BLaER1 treated with 17β-estradiol and CSF1 and Interleukin-3, amounts not matched to agents 10 nM and 100 nM (cell line): ENCODE measurements at regions not wholly inside any gene's neighbourhood (a gene's known extent, or its start where the extent isn't known, plus 50 kb on each side); places are given as distances from the start of the nearest gene placed in this dataset.

ENCODE experiments used
- H3K27ac ChIP-seq, 11 experiments: shearing (Covaris generic); formaldehyde crosslinking; 2 replicates each; pipeline ENCODE4 v1.8.1; 2022
- H3K27me3 ChIP-seq, 11 experiments: shearing (Covaris generic); formaldehyde crosslinking; 2 replicates each; pipeline ENCODE4 v1.8.1; 2022
- H3K36me3 ChIP-seq, 11 experiments: shearing (Covaris generic); formaldehyde crosslinking; 2 replicates each; pipeline ENCODE4 v1.8.1; 2022
- H3K4me1 ChIP-seq, 10 experiments: shearing (Covaris generic); formaldehyde crosslinking; 2 replicates each; pipeline ENCODE4 v1.8.1; 2022
- H3K4me2 ChIP-seq, 11 experiments: shearing (Covaris generic); formaldehyde crosslinking; 2 replicates each; pipeline ENCODE4 v1.8.1; 2022
- H3K4me3 ChIP-seq, 10 experiments: shearing (Covaris generic); formaldehyde crosslinking; 2 replicates each; pipeline ENCODE4 v1.8.1; 2022
- H3K9ac ChIP-seq, 11 experiments: shearing (Covaris generic); formaldehyde crosslinking; 2 replicates each; pipeline ENCODE4 v1.8.1; 2022
- H3K9me3 ChIP-seq, 11 experiments: shearing (Covaris generic); formaldehyde crosslinking; replicated peaks in 1 of 11; 2 replicates each; pipeline ENCODE4 v1.8.1; 2022
- H4K20me1 ChIP-seq, 11 experiments: shearing (Covaris generic); formaldehyde crosslinking; 2 replicates each; pipeline ENCODE4 v1.8.1; 2022
- Cebpa-rat ChIP-seq, 11 experiments: shearing (Covaris generic); IDR thresholded peaks; 2 replicates each; pipeline ENCODE4 v1.8.1; 2022

DNA sequence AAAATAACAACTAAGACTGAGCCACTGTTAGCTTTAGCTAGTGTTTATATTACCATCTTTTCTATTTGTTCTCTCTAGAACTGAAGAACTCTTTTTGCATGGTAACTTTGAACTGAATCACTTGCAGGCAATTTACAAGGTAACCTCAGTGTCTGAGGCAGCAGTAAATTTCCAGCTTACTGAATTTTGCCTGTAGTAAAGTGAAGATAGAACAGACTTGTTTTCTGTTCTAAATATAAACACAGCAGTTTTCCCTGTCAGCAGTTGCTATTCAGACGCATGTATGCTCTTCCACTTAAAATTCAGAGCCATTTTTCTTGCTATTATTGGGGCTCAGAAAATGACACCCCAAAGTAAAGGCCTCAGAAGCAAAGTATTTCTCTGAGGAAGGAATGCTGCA, 974.0 kb upstream of the GJE1 start:
- Histone ChIP-seq H3K9me3 (no peaks in the 10 kb centered on the region), H3K36me3 (no peaks in the 10 kb centered on the region), H4K20me1 (no peaks in the 10 kb centered on the region), H3K9ac (no peak overlapping the region), H3K4me2 (no peak overlapping the region), H3K27ac (no peak overlapping the region), H3K4me3 (no peak overlapping the region), H3K27me3 (no peaks in the 10 kb centered on the region), H3K4me1 (0 out of 20 replicates have a peak, but pooled peaks cover 0 to 3% (median 0%) of the 10 kb centered on the region in 10 experiments)
- no peak for TF ChIP-seq Cebpa-rat (IDR thresholded peaks at IDR 0.05)

DNA sequence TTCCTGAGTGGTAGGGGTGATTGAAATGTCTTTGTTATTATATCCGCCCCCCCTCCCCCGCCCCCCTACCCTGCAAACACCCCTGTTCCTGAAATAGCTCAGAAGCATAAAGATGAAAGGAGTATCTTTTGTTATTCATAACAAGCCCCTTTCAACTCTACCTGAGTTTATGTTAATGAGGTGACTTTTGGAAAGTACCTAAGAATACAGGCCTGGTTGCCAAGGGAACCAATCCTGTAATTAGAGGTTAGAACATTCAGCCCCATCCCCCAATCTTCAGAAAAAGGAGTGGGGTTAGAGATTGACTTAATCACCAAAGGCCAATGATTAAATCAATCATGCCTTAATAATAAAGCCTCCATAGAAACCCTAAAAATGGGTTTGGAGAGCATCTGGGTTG, 979.2 kb upstream of the GJE1 start:
- Histone ChIP-seq H3K27ac (no peak overlapping the region), H3K9me3 (peaks cover 0 to 2% (median 0%) of the 10 kb centered on the region in 11 experiments; a peak in 2 of 22 replicates), H4K20me1 (no peaks in the 10 kb centered on the region), H3K27me3 (no peaks in the 10 kb centered on the region), H3K4me2 (no peak overlapping the region), H3K36me3 (no peaks in the 10 kb centered on the region), H3K4me3 (no peak overlapping the region), H3K4me1 (no peaks in the 10 kb centered on the region), H3K9ac (no peak overlapping the region)
- TF ChIP-seq Cebpa-rat (IDR thresholded peaks at IDR 0.05): no peak

DNA sequence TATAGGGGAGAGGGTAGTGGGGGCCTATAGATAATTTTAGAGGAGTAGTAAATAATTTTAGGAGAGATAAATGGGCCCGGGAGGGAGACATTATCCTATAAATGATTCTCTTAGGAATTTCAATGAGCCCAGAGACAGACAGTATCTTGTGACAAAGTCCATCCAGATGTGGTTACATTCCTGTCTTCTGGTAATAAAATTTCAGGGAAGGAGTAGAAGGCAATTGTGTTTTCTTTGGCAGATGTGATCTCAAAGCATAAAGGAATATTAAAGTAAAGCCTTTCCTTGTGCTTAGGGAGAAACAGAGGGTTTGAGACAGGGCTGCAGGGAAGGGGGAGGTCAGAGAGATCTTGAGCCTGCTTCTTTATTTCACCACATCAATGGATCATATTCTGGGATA, 979.8 kb upstream of the GJE1 start:
- no peaks in the 10 kb centered on the region for H4K20me1 ChIP-seq
- no peaks in the 10 kb centered on the region for H3K27me3 ChIP-seq
- H3K27ac ChIP-seq: no peak overlapping the region
- peaks cover 0 to 6% (median 0%) of the 10 kb centered on the region in 11 experiments; a peak in 2 of 22 replicates for H3K9me3 ChIP-seq
- H3K9ac ChIP-seq: no peak overlapping the region
- no peaks in the 10 kb centered on the region for H3K4me1 ChIP-seq
- no peaks in the 10 kb centered on the region for H3K36me3 ChIP-seq
- no peak overlapping the region for H3K4me2 ChIP-seq
- H3K4me3 ChIP-seq: no peak overlapping the region
- no peak for TF ChIP-seq Cebpa-rat (IDR thresholded peaks at IDR 0.05)

DNA sequence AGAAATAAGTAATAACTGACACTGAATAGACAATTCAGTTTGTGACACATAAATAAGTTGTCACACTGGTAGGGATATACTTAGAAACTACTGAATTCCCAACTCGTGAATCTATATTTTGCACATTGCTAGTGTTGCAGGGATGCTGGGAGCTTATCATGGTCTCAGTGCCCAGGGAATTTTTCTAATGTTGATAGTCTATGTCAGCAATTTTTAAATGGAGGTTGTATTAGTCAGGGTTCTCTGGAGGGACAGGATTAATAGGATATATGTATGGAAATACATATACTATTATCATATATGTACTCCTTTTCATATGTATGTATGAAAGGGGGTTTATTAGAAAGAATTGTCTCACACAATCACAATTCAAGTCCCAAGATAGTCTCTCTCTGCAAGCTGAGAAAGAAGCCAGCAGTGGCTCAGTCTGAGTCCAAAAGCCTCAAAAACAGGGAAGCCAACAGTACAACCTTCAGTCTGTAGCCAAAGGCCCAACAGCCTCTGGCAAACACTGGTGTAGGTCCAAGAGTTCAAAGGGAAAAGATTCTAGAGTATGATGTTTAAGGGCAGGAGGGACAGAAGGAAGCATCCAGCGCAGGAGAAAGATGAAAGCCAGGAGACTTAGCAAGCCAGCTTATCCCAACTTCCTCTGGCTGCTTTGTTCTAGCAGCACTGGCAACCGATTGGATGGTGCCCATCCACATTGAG, 980.9 kb upstream of the GJE1 start:
- Histone ChIP-seq H3K9ac (no peak overlapping the region), H3K4me3 (no peak overlapping the region), H3K4me1 (no peaks in the 10 kb centered on the region), H3K27me3 (no peaks in the 10 kb centered on the region), H3K36me3 (no peaks in the 10 kb centered on the region), H3K4me2 (no peak overlapping the region), H4K20me1 (no peaks in the 10 kb centered on the region), H3K27ac (no peak overlapping the region), H3K9me3 (peaks cover 0 to 6% (median 0%) of the 10 kb centered on the region in 11 experiments; a peak in 2 of 22 replicates)
- no peak for TF ChIP-seq Cebpa-rat (IDR thresholded peaks at IDR 0.05)

DNA sequence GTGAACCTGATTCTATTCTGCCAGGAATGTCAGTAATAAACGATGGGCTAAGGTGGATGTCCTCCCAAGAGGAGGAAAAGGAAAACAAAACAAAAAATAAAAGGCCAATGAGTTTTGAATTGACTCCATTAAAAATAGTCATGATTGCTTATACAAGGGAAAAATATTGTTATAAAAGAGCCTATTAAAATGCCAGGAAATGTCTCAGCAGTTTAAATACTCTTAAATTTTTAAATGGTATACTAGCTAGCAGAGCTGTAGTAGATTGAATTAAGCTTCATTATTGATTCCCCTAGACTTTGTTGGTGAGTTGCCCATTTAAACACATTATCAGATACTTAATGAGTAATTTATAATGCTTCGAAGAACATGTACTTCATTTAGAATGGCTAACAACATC, 990.9 kb upstream of the GJE1 start:
- no peak overlapping the region for H3K27ac ChIP-seq
- no peaks in the 10 kb centered on the region for H4K20me1 ChIP-seq
- no peaks in the 10 kb centered on the region for H3K27me3 ChIP-seq
- H3K4me3 ChIP-seq: no peak overlapping the region
- H3K36me3 ChIP-seq: no peaks in the 10 kb centered on the region
- peaks cover 0 to 14% (median 0%) of the 10 kb centered on the region in 10 experiments; a peak in 5 of 20 replicates for H3K4me1 ChIP-seq
- no peak overlapping the region for H3K9ac ChIP-seq
- TF ChIP-seq Cebpa-rat (IDR thresholded peaks at IDR 0.05): no peak
- H3K9me3 ChIP-seq: no peaks in the 10 kb centered on the region
- H3K4me2 ChIP-seq: no peak overlapping the region

DNA sequence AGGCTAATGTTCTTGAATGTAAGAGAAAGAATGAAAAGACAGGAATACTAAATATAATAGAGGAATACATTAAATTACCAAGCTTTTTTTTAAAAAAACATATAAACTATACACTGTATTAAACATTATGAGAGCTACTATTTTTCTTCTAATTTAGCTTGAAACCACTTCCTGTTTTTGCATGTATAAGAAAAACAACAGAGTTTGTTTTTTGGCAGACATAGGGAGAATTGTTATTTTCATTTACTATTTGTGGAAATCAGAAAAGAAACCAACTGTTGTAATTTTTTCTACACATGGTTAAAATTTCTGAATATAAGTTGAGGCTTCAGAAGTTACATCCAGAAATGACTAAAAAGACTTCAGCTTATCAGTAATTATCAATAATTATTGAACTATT, 991.8 kb upstream of the GJE1 start:
- Histone ChIP-seq H3K36me3 (no peaks in the 10 kb centered on the region), H3K9me3 (no peaks in the 10 kb centered on the region), H3K4me2 (peak overlapping the region in 3 of 11 experiments; percentile 12 to 37 (median 33); a peak in 4 of 22 replicates), H3K4me3 (no peak overlapping the region), H3K27me3 (no peaks in the 10 kb centered on the region), H4K20me1 (no peaks in the 10 kb centered on the region), H3K9ac (no peak overlapping the region), H3K4me1 (peaks cover 0 to 14% (median 0%) of the 10 kb centered on the region in 10 experiments; a peak in 5 of 20 replicates), H3K27ac (peak overlapping the region in 1 of 11 experiments; percentile 7; a peak in 2 of 22 replicates)
- no peak for TF ChIP-seq Cebpa-rat (IDR thresholded peaks at IDR 0.05)

DNA sequence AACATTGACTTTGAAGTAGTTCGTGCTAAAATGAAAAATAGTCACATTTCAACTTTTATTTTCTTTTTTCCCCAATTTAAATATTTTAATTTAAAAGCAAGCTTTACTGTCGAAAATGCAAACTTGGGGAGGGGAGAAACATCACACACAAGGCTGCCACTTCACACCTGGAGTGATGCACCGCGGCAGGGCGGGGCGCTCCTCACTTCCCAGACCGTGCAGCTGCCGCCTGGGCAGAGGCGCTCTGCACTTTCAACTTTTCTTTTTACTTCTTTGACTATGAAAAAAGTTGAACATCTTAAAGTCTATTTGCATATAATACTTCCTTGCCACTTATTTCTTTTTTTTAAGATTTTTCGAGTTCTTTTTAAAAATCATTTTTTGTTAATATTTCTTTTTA, 993.3 kb upstream of the GJE1 start:
- no peaks in the 10 kb centered on the region for H3K27me3 ChIP-seq
- no peaks in the 10 kb centered on the region for H3K9me3 ChIP-seq
- H3K27ac ChIP-seq: no peak overlapping the region
- no peaks in the 10 kb centered on the region for H4K20me1 ChIP-seq
- H3K4me3 ChIP-seq: no peak overlapping the region
- peaks cover 0 to 14% (median 0%) of the 10 kb centered on the region in 10 experiments; a peak in 5 of 20 replicates for H3K4me1 ChIP-seq
- no peak overlapping the region for H3K4me2 ChIP-seq
- no peak overlapping the region for H3K9ac ChIP-seq
- TF ChIP-seq Cebpa-rat (IDR thresholded peaks at IDR 0.05): no peak
- no peaks in the 10 kb centered on the region for H3K36me3 ChIP-seq

DNA sequence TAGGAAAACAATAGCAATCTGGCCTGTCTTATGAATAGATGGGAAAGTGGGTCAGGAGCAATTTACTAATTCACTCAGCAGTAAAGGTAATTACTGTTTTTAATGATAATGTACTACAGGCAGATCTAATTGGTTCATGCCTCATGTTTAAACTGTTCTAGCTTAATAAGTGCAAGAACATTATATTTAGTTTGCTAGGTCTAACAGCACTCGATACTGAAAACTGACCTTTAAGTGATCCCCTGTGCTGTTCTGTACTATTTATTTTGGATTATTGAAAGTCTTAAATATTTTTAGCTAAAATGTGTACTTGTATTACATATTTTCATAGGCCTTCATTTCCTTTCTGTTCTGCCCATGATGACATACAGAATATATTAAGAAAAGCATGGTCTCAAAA, 998.0 kb upstream of the GJE1 start:
- Histone ChIP-seq H3K9me3 (no peaks in the 10 kb centered on the region), H3K36me3 (no peaks in the 10 kb centered on the region), H3K27ac (no peak overlapping the region), H3K27me3 (no peaks in the 10 kb centered on the region), H3K9ac (no peak overlapping the region), H3K4me2 (no peak overlapping the region), H3K4me1 (no peaks in the 10 kb centered on the region), H4K20me1 (no peaks in the 10 kb centered on the region), H3K4me3 (no peak overlapping the region)
- TF ChIP-seq Cebpa-rat (IDR thresholded peaks at IDR 0.05): no peak

DNA sequence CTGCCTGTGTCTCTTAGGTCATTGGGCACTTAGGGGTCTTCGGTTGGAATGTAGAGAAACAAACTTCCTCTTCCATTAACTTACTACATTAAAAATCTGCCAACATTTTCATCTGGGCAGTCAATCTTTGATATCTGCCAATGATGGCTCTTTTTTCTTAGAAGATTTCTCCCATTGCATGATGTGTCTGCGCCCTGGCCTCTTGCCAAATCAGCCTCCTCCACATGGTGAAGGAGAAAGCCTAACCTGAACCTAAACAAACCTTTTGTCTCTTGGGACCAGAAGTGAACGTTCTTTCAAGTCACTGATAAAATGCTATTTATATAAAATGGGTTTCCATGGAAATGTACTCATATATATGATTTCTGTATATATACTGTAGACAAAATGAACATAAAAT, 998.9 kb upstream of the GJE1 start:
- H3K27ac ChIP-seq: no peak overlapping the region
- no peaks in the 10 kb centered on the region for H3K27me3 ChIP-seq
- no peaks in the 10 kb centered on the region for H4K20me1 ChIP-seq
- H3K36me3 ChIP-seq: no peaks in the 10 kb centered on the region
- H3K4me3 ChIP-seq: no peak overlapping the region
- H3K9me3 ChIP-seq: no peaks in the 10 kb centered on the region
- H3K9ac ChIP-seq: no peak overlapping the region
- TF ChIP-seq Cebpa-rat (IDR thresholded peaks at IDR 0.05): no peak
- H3K4me2 ChIP-seq: no peak overlapping the region
- H3K4me1 ChIP-seq: no peaks in the 10 kb centered on the region

DNA sequence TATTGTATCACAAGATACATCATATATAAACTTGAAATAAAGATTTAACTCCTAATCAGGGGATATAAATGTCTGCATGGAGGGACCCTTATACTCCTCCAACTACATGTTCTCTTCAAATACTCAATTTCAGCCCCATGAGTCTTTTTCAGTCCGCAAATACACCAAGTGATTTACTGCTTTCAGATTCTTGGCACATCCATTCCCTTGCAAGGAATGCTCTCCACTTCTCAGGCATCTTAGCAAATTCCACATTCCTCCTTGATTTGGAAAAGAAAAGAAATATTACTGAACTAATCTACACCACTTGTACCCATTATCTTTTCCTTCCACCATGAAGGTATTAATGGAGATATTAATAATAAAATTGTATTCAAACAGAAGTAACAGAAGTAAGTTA, 999.4 kb upstream of the GJE1 start:
- H3K27me3 ChIP-seq: no peaks in the 10 kb centered on the region
- H4K20me1 ChIP-seq: no peaks in the 10 kb centered on the region
- H3K36me3 ChIP-seq: no peaks in the 10 kb centered on the region
- no peak overlapping the region for H3K9ac ChIP-seq
- H3K27ac ChIP-seq: no peak overlapping the region
- no peak overlapping the region for H3K4me3 ChIP-seq
- no peaks in the 10 kb centered on the region for H3K4me1 ChIP-seq
- no peak overlapping the region for H3K4me2 ChIP-seq
- no peak for TF ChIP-seq Cebpa-rat (IDR thresholded peaks at IDR 0.05)
- no peaks in the 10 kb centered on the region for H3K9me3 ChIP-seq
